ENCODE measurements at regions not wholly inside any gene's neighbourhood (a gene's known extent, or its start where the extent isn't known, plus 50 kb on each side); places are given as distances from the start of the nearest gene placed in this dataset.

GRCh38 chr5:28143519-28143918, 1105.1 kb upstream of the CDH9 start:
- TF ChIP-seq CTCF (IDR thresholded peaks at IDR 0.05), result no peak
- TF ChIP-seq EP300 (IDR thresholded peaks at IDR 0.05), result no peak
- TF ChIP-seq POLR2A (IDR thresholded peaks at IDR 0.05; ENCODE audit: low read depth), result no peak
- no peak for TF ChIP-seq POLR2AphosphoS5 (IDR thresholded peaks at IDR 0.05)
